Endothelial cell of umbilical vein (primary cell): ENCODE measurements at regions not wholly inside any gene's neighbourhood (a gene's known extent, or its start where the extent isn't known, plus 50 kb on each side); places are given as distances from the start of the nearest gene placed in this dataset.

Experiments used
- EZH2 ChIP-seq: IDR thresholded peaks from 2 replicates; pipeline ENCODE4 v1.6.1; 2012; ENCODE audit warnings: borderline replicate concordance, low read depth, mild to moderate bottlenecking, moderate library complexity, low read length, inconsistent platforms; ENCODE audit not compliant: severe bottlenecking
- FOS ChIP-seq: IDR thresholded peaks from 2 replicates; pipeline ENCODE4 v1.6.1; 2011; ENCODE audit warnings: mild to moderate bottlenecking, low read length, moderate library complexity, borderline replicate concordance; ENCODE audit not compliant: insufficient read depth
- MYC ChIP-seq: IDR thresholded peaks from one replicate; pipeline ENCODE4 v1.6.1; 2011; ENCODE audit warnings: mild to moderate bottlenecking, low read depth, low read length
- POLR2A ChIP-seq: IDR thresholded peaks from 2 replicates; pipeline ENCODE4 v1.6.1; 2012; ENCODE audit warnings: low read depth, mild to moderate bottlenecking, control low read depth, low read length
- POLR2AphosphoS5 ChIP-seq: IDR thresholded peaks from 2 replicates; pipeline ENCODE4 v1.6.1; 2012; ENCODE audit warnings: low read depth, mild to moderate bottlenecking, control low read depth, low read length, moderate library complexity; ENCODE audit not compliant: insufficient read depth
- TF ChIP-seq, protein P1 (sequence below), 2 donors: IDR thresholded peaks; 1 replicate in 1 of 2; 2 replicates in 1 of 2; pipeline ENCODE4 v1.5.1; 2011; ENCODE audit warnings: low read length in 2 of 2, mild to moderate bottlenecking in 2 of 2, moderate library complexity in 2 of 2, control low read depth in 1 of 2, inconsistent platforms in 1 of 2, low read depth in 1 of 2; ENCODE audit not compliant: insufficient read depth in 1 of 2; ENCODE audit errors: extremely low read depth in 1 of 2
- TF ChIP-seq, protein P2 (sequence below): IDR thresholded peaks from 2 replicates; pipeline ENCODE4 v1.6.1; 2011; ENCODE audit not compliant: insufficient read depth, insufficient read length

DNA sequence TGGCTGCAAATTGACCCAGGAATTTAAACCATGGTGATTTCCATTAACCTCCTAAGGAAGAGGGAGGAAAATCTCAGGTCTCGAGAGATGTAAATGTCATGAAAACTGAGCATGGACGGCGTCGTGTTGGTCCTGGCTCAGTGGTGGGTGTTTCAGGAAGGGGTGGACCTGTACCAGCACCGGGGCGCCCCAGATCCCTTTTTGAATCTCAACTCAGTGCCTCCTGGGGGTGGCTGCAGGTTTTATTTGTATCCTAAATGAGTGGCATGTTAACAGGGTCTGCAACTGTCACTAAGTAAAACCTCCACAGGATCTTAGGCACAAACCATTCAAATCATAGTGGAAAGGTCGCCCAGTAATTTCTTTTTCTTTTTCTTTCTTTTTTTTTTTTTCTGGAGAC is 101.3 kb downstream of the ASCL4 start:
- TF ChIP-seq POLR2AphosphoS5: no peak
- TF ChIP-seq, protein P1, sequence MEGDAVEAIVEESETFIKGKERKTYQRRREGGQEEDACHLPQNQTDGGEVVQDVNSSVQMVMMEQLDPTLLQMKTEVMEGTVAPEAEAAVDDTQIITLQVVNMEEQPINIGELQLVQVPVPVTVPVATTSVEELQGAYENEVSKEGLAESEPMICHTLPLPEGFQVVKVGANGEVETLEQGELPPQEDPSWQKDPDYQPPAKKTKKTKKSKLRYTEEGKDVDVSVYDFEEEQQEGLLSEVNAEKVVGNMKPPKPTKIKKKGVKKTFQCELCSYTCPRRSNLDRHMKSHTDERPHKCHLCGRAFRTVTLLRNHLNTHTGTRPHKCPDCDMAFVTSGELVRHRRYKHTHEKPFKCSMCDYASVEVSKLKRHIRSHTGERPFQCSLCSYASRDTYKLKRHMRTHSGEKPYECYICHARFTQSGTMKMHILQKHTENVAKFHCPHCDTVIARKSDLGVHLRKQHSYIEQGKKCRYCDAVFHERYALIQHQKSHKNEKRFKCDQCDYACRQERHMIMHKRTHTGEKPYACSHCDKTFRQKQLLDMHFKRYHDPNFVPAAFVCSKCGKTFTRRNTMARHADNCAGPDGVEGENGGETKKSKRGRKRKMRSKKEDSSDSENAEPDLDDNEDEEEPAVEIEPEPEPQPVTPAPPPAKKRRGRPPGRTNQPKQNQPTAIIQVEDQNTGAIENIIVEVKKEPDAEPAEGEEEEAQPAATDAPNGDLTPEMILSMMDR (IDR thresholded peaks at IDR 0.05; ENCODE audit: extremely low read depth in 1 of 2, insufficient read depth in 1 of 2, low read depth in 1 of 2, low read length in 2 of 2): no peak
- no peak for TF ChIP-seq POLR2A
- TF ChIP-seq, protein P2, sequence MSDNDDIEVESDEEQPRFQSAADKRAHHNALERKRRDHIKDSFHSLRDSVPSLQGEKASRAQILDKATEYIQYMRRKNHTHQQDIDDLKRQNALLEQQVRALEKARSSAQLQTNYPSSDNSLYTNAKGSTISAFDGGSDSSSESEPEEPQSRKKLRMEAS: no peak
- no peak for TF ChIP-seq FOS
- TF ChIP-seq EZH2: no peak
- TF ChIP-seq MYC: no peak
